PC-3 (cell line): ENCODE measurements at regions not wholly inside any gene's neighbourhood (a gene's known extent, or its start where the extent isn't known, plus 50 kb on each side); places are given as distances from the start of the nearest gene placed in this dataset.

ENCODE experiments used
- CTCF ChIP-seq: fragments of 300-600 bp; sonication (generic); conservative IDR thresholded peaks from 2 replicates; pipeline ENCODE4 v1.5.1; 2017; ENCODE audit warnings: antibody characterized with exemption, low read depth, mild to moderate bottlenecking, low read length
- EZH2phosphoT487 ChIP-seq: fragments of 300-600 bp; sonication (generic); IDR thresholded peaks from 2 replicates; pipeline ENCODE4 v1.6.1; 2018; ENCODE audit warnings: mild to moderate bottlenecking, antibody characterized with exemption, low read length, borderline replicate concordance

DNA sequence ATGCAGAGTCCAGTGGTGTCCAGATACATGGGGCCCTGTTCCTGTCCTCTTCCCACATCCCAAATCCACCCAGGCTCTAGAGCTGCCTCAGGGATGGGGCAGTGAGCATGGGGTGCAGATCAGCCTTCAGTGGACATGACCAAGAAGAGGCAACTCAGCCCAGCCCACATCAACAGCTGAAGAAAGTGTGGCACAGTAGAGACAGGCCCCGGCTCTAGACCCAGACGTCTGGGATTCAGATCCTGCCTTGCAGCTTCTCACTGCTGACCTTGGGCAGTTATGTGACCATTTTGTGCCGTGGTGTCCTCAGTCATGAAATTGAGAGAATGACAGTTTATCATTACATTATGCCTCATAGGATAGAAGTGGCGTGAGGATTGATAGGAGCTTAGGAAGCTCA lies 54.6 kb upstream of the CST7 start:
- TF ChIP-seq CTCF (no peak), EZH2phosphoT487 (no peak)
